CD4-positive, alpha-beta T cell (primary cell): ENCODE measurements at regions not wholly inside any gene's neighbourhood (a gene's known extent, or its start where the extent isn't known, plus 50 kb on each side); places are given as distances from the start of the nearest gene placed in this dataset.

Experiments used
- ATAC-seq: fragments of 200-7000 bp; cut with Tn5 transposase; one replicate; pipeline ENCODE4 v1.10.0; 2022; ENCODE audit warnings: mild to moderate bottlenecking; ENCODE audit not compliant: poor library complexity
- CTCF ChIA-PET: fragments of 350-600 bp; sonication (Branson Sonifier 250); formaldehyde crosslinking; loops from one replicate; lab custom pipeline; 2021; ENCODE audit warnings: antibody characterized with exemption, inconsistent platforms; lab: Charles Lee
- POLR2A ChIA-PET: fragments of 350-600 bp; sonication (Branson Sonifier 250); formaldehyde crosslinking; loops from one replicate; lab custom pipeline; 2021; ENCODE audit warnings: antibody characterized with exemption, inconsistent platforms; lab: Charles Lee
- DNase-seq, 14 experiments: peaks; one replicate each; pipeline ENCODE4 v3.0.0-alpha.2; 2013 to 2020; ENCODE audit warnings: mixed read lengths in 2 of 14
- H3K27ac ChIP-seq, 2 donors: one replicate each; pipeline versions ENCODE4 v1.5.1 to v1.7.0; 2013; ENCODE audit warnings: low read length in 2 of 2, low read depth in 1 of 2, mild to moderate bottlenecking in 1 of 2
- H3K27me3 ChIP-seq, 2 experiments: 1 replicate in 1 of 2; 2 replicates in 1 of 2; pipeline versions ENCODE4 v1.6.1 to v1.7.0; 2013; ENCODE audit warnings: low read length in 2 of 2, control low read depth in 1 of 2, mild to moderate bottlenecking in 1 of 2, moderate library complexity in 1 of 2; ENCODE audit not compliant: insufficient read depth in 2 of 2, control insufficient read depth in 1 of 2
- H3K36me3 ChIP-seq: one replicate; pipeline ENCODE4 v1.6.1; 2013; ENCODE audit warnings: low read length, control low read depth; ENCODE audit not compliant: insufficient read depth
- H3K4me1 ChIP-seq: one replicate; pipeline ENCODE4 v1.6.1; 2013; ENCODE audit warnings: low read length, control low read depth; ENCODE audit not compliant: insufficient read depth
- H3K4me3 ChIP-seq: one replicate; pipeline ENCODE4 v1.5.1; 2013; ENCODE audit warnings: mild to moderate bottlenecking, low read length, moderate library complexity
- H3K9me3 ChIP-seq, 2 experiments: 1 replicate in 1 of 2; 2 replicates in 1 of 2; pipeline versions ENCODE4 v1.6.1 to v1.7.0; 2013; ENCODE audit warnings: low read length in 2 of 2, mild to moderate bottlenecking in 2 of 2, control low read depth in 1 of 2, moderate library complexity in 1 of 2; ENCODE audit not compliant: control insufficient read depth in 1 of 2, insufficient read depth in 1 of 2
- H3K27ac Mint-ChIP-seq: one replicate; pipeline ENCODE4 v1.8.0; 2020; ENCODE audit warnings: mixed read lengths
- H3K27me3 Mint-ChIP-seq: one replicate; pipeline ENCODE4 v1.8.0; 2021; ENCODE audit warnings: mixed read lengths
- H3K36me3 Mint-ChIP-seq: one replicate; pipeline ENCODE4 v1.8.0; 2021; ENCODE audit warnings: low read depth, mixed read lengths
- H3K4me1 Mint-ChIP-seq: one replicate; pipeline ENCODE4 v1.8.0; 2021; ENCODE audit warnings: low read depth, mixed read lengths
- H3K4me3 Mint-ChIP-seq: one replicate; pipeline ENCODE4 v1.8.0; 2020; ENCODE audit warnings: mild to moderate bottlenecking, mixed read lengths
- H3K9me3 Mint-ChIP-seq: one replicate; pipeline ENCODE4 v1.8.0; 2020; ENCODE audit warnings: mixed read lengths
- CTCF ChIP-seq: fragments of 200-600 bp; IDR thresholded peaks from one replicate; pipeline ENCODE4 v1.8.0; 2022; ENCODE audit warnings: antibody characterized with exemption, mild to moderate bottlenecking
- intact Hi-C, 2 experiments: fragments of 100-400 bp; cut with DNase I in 1 of 2; cut with micrococcal nuclease in 1 of 2; formaldehyde crosslinking; loops; one replicate each; pipeline versions ENCODE4 v1.15.1 to v1.9.0; 2023 to 2025; cut with DNase I, micrococcal nuclease

GRCh38 chr5:173495225-173495904 is 121.1 kb downstream of the BOD1 start:
- POLR2A ChIA-PET = no interaction called here
- no peak for DNase-seq
- no peaks in the 10 kb centered on the region for H3K9me3 Mint-ChIP-seq
- CTCF ChIA-PET = no interaction called here
- H3K27ac Mint-ChIP-seq = no peak overlapping the region
- no peak for TF ChIP-seq CTCF
- H3K27me3 Mint-ChIP-seq = peaks cover 38% of the 10 kb centered on the region
- H3K27me3 ChIP-seq = peaks cover 0 to 7% of the 10 kb centered on the region in 2 experiments
- no peak overlapping the region for H3K27ac ChIP-seq
- H3K4me3 Mint-ChIP-seq = no peak overlapping the region
- H3K4me1 ChIP-seq = no peaks in the 10 kb centered on the region
- no peaks in the 10 kb centered on the region for H3K36me3 ChIP-seq
- no peak overlapping the region for H3K4me3 ChIP-seq
- no peak for ATAC-seq
- no peaks in the 10 kb centered on the region for H3K36me3 Mint-ChIP-seq
- intact Hi-C loops = no loop called here
- H3K4me1 Mint-ChIP-seq = no peaks in the 10 kb centered on the region
- peaks cover 0 to 14% of the 10 kb centered on the region in 2 experiments for H3K9me3 ChIP-seq

GRCh38 chr5:173494446-173494845 is 122.0 kb downstream of the BOD1 start:
- H3K36me3 ChIP-seq = no peaks in the 10 kb centered on the region
- no peak overlapping the region for H3K27ac ChIP-seq
- DNase-seq (no peak), ATAC-seq (no peak)
- H3K4me3 ChIP-seq = no peak overlapping the region
- H3K27ac Mint-ChIP-seq = no peak overlapping the region
- peaks cover 41% of the 10 kb centered on the region for H3K27me3 Mint-ChIP-seq
- no peaks in the 10 kb centered on the region for H3K4me1 Mint-ChIP-seq
- H3K27me3 ChIP-seq = peaks cover 0 to 7% of the 10 kb centered on the region in 2 experiments
- H3K36me3 Mint-ChIP-seq = no peaks in the 10 kb centered on the region
- POLR2A ChIA-PET = no interaction called here
- intact Hi-C loops = no loop called here
- no peak overlapping the region for H3K4me3 Mint-ChIP-seq
- CTCF ChIA-PET = no interaction called here
- H3K9me3 ChIP-seq = peaks cover 0 to 14% of the 10 kb centered on the region in 2 experiments
- no peaks in the 10 kb centered on the region for H3K4me1 ChIP-seq
- no peak for TF ChIP-seq CTCF
- H3K9me3 Mint-ChIP-seq = no peaks in the 10 kb centered on the region

GRCh38 chr5:173493846-173494245 is 122.6 kb downstream of the BOD1 start:
- H3K27me3 Mint-ChIP-seq = peaks cover 42% of the 10 kb centered on the region
- POLR2A ChIA-PET = no interaction called here
- H3K4me1 Mint-ChIP-seq = no peaks in the 10 kb centered on the region

More at GRCh38 chr5:173493846-173494245, 122.6 kb downstream of the BOD1 start:
- H3K9me3 Mint-ChIP-seq = no peaks in the 10 kb centered on the region
- Histone ChIP-seq H3K36me3 (no peaks in the 10 kb centered on the region), H3K4me3 (no peak overlapping the region), H3K27me3 (peaks cover 0 to 7% of the 10 kb centered on the region in 2 experiments), H3K27ac (no peak overlapping the region), H3K4me1 (no peaks in the 10 kb centered on the region), H3K9me3 (peaks cover 0 to 10% of the 10 kb centered on the region in 2 experiments)
- intact Hi-C loops = no loop called here
- TF ChIP-seq CTCF = no peak
- DNase-seq (no peak), ATAC-seq (no peak)
- CTCF ChIA-PET = no interaction called here
- H3K4me3 Mint-ChIP-seq = no peak overlapping the region
- no peak overlapping the region for H3K27ac Mint-ChIP-seq
- H3K36me3 Mint-ChIP-seq = no peaks in the 10 kb centered on the region
